IPS DF 6.9 (cell line): ENCODE measurements at regions not wholly inside any gene's neighbourhood (a gene's known extent, or its start where the extent isn't known, plus 50 kb on each side); places are given as distances from the start of the nearest gene placed in this dataset.
"Not testable (repeated sequence)": the region's sequence is repeated elsewhere in the genome, so short reads cannot be mapped to it uniquely, and the experiment has no call there.

ENCODE experiments used
- DNase-seq: peaks from one replicate; pipeline ENCODE4 v3.0.0-alpha.2; 2013; ENCODE audit warnings: low read depth, low spot score
- H3K27ac ChIP-seq: one replicate; pipeline ENCODE4 v1.5.1; 2013; ENCODE audit warnings: low read length, control low read depth
- H3K27me3 ChIP-seq: 2 replicates; pipeline ENCODE4 v1.6.1; 2013; ENCODE audit warnings: mild to moderate bottlenecking, low read length; ENCODE audit not compliant: control insufficient read depth, insufficient read depth
- H3K36me3 ChIP-seq: 2 replicates; pipeline ENCODE4 v1.6.1; 2013; ENCODE audit warnings: low read length; ENCODE audit not compliant: control insufficient read depth, insufficient read depth
- H3K4me1 ChIP-seq: 2 replicates; pipeline ENCODE4 v1.6.1; 2013; ENCODE audit warnings: low read length; ENCODE audit not compliant: control insufficient read depth, insufficient read depth
- H3K4me3 ChIP-seq: 2 replicates; pipeline ENCODE4 v1.5.1; 2013; ENCODE audit warnings: mild to moderate bottlenecking, low read length
- H3K9me3 ChIP-seq: 2 replicates; pipeline ENCODE4 v1.6.1; 2013; ENCODE audit warnings: low read length, inconsistent platforms; ENCODE audit not compliant: control insufficient read depth, insufficient read depth
- WGBS: extraction: QIAGEN DNeasy Blood & Tissue Kit; methylation state at CpG from one replicate; pipeline ENCODE4 v1.1.7; 2013; ENCODE audit warnings: mixed read lengths, missing lambda C conversion rate; ENCODE audit not compliant: insufficient read length, insufficient coverage; 5-methylcytosine and 5-hydroxymethylcytosine counted together

GRCh38 chr4:66433706-66434105, 763.4 kb upstream of the EPHA5 start:
- no peaks in the 10 kb centered on the region for H3K36me3 ChIP-seq
- WGBS, result no CpG with 5 or more reads among the region's 4 CpGs
- H3K9me3 ChIP-seq, result no peaks in the 10 kb centered on the region
- DNase-seq, result no peak
- no peak overlapping the region for H3K27ac ChIP-seq
- no peak overlapping the region for H3K4me3 ChIP-seq
- no peaks in the 10 kb centered on the region for H3K27me3 ChIP-seq
- no peaks in the 10 kb centered on the region for H3K4me1 ChIP-seq

GRCh38 chr4:66430856-66431255, 760.6 kb upstream of the EPHA5 start:
- no CpG with 5 or more reads among the region's 1 CpG for WGBS
- H3K9me3 ChIP-seq, result no peaks in the 10 kb centered on the region
- H3K27ac ChIP-seq, result no peak overlapping the region
- H3K4me1 ChIP-seq, result no peaks in the 10 kb centered on the region
- H3K27me3 ChIP-seq, result no peaks in the 10 kb centered on the region
- DNase-seq, result no peak
- H3K36me3 ChIP-seq, result no peaks in the 10 kb centered on the region
- no peak overlapping the region for H3K4me3 ChIP-seq

DNA sequence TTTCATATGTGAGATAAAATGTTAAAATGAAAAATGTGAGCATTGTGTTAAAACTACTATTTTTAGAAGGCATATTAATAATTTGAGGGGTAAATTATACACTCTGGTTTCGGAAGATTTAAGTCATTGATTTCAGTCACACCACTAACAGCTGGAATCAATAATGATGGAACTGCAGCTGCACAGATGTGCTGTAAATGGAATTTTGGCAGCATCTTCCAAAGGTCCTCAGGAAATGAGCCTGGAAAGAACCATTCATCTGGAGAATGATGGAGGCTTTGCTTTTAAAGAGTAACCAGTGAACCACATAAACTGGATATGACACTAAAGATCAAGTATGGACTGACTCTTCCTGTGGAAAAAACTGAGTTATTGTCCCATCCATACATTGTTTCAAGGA, 759.0 kb upstream of the EPHA5 start:
- no peak overlapping the region for H3K27ac ChIP-seq
- H3K4me1 ChIP-seq, result no peaks in the 10 kb centered on the region
- no peaks in the 10 kb centered on the region for H3K9me3 ChIP-seq
- no peak overlapping the region for H3K4me3 ChIP-seq
- no peaks in the 10 kb centered on the region for H3K36me3 ChIP-seq
- no peak for DNase-seq
- WGBS, result no CpG with 5 or more reads among the region's 1 CpG
- H3K27me3 ChIP-seq, result no peaks in the 10 kb centered on the region

DNA sequence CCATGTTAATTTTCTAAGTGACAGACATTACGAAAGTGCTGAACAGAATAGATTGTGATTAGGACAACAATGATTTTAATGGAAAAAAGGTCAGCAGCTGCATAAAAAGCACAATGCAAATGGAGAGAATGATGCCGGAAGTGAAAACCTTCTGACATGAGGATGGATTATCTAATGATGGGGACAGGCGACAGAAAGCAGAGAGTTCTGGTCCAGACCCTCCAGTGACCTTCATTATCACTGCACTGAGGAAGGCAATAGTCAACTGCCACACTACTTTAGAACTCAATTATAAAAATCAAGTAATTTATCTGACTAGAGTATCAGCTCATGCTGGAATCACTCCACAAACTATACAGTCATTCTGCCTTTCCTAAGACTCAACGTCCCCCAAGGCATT, 746.1 kb upstream of the EPHA5 start:
- H3K4me1 ChIP-seq, result no peaks in the 10 kb centered on the region
- H3K27ac ChIP-seq, result no peak overlapping the region
- no peaks in the 10 kb centered on the region for H3K27me3 ChIP-seq
- no peaks in the 10 kb centered on the region for H3K9me3 ChIP-seq
- H3K36me3 ChIP-seq, result no peaks in the 10 kb centered on the region
- no peak for DNase-seq
- no CpG with 5 or more reads among the region's 4 CpGs for WGBS
- no peak overlapping the region for H3K4me3 ChIP-seq

DNA sequence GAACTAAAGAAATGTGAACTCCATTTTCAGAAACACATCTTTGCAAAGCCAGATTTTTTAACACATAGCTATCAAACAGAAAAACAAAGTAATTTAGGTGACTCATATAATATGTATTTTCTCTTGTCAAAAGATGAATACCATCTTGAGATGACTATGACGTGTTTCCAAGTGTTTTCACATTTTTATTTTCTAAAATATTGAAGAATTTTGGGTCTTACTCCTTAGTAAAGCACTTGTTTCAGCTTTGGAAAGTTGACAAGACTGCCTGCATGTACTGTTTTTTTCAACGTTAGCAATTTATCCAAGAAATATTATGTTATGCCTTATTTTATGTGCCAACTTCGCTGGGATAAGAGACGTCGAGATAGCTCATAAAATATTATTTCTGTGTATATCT, 733.9 kb upstream of the EPHA5 start:
- no peak for DNase-seq
- H3K9me3 ChIP-seq, result no peaks in the 10 kb centered on the region
- no peak overlapping the region for H3K27ac ChIP-seq
- H3K36me3 ChIP-seq, result no peaks in the 10 kb centered on the region
- H3K27me3 ChIP-seq, result no peaks in the 10 kb centered on the region
- no peak overlapping the region for H3K4me3 ChIP-seq
- no CpG with 5 or more reads among the region's 5 CpGs for WGBS
- no peaks in the 10 kb centered on the region for H3K4me1 ChIP-seq

DNA sequence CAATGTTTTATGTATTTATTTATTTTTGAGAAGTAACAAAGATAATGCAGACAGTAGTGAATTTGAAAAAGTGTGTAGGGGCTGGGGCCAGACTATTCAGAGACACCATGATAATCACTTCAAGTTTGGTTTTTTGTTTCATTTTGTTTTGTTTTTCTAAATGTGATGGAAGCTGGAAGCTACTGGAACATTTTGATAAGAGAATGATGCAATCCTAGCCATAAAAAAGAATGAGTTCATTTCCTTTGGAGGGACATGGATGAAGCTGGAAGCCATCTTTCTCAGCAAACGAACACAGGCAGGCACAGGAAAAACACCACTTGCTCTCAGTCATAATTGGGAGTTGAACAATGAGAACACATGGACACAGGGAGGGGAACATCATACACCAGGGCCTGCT, 706.6 kb upstream of the EPHA5 start:
- Histone ChIP-seq H3K4me3 (no peak overlapping the region), H3K4me1 (no peaks in the 10 kb centered on the region), H3K27ac (no peak overlapping the region), H3K36me3 (no peaks in the 10 kb centered on the region), H3K9me3 (no peaks in the 10 kb centered on the region), H3K27me3 (no peaks in the 10 kb centered on the region)
- no CpG with 5 or more reads among the region's 1 CpG for WGBS
- DNase-seq, result no peak

DNA sequence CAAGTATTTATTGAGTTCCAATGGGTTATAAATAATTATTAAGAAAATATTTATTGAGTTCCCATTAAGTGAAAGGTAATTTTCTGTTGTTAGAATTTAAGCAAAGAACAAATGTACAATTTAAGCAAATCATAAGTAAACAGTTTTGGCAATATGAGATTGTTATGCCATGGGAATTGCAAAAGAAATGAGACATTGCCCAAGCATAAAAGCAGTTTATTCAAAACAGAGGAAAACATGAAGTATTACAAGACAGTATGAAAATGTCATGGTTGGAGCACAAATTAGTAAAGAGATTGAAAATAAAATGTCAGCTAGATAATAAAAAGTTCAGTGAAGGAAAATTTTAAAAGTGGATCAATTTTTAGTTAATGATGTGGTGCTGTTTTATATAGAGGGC, 706.1 kb upstream of the EPHA5 start:
- no peak overlapping the region for H3K27ac ChIP-seq
- no peak for DNase-seq
- no peaks in the 10 kb centered on the region for H3K4me1 ChIP-seq
- H3K36me3 ChIP-seq, result no peaks in the 10 kb centered on the region
- no peak overlapping the region for H3K4me3 ChIP-seq
- no peaks in the 10 kb centered on the region for H3K27me3 ChIP-seq
- no peaks in the 10 kb centered on the region for H3K9me3 ChIP-seq

GRCh38 chr4:66373268-66373667, 703.0 kb upstream of the EPHA5 start:
- no peaks in the 10 kb centered on the region for H3K27me3 ChIP-seq
- no peak for DNase-seq
- no peaks in the 10 kb centered on the region for H3K36me3 ChIP-seq
- H3K27ac ChIP-seq, result no peak overlapping the region
- no peaks in the 10 kb centered on the region for H3K9me3 ChIP-seq
- H3K4me1 ChIP-seq, result no peaks in the 10 kb centered on the region
- H3K4me3 ChIP-seq, result no peak overlapping the region

GRCh38 chr4:66372706-66373105, 702.4 kb upstream of the EPHA5 start:
- H3K27ac ChIP-seq, result no peak overlapping the region
- no peak overlapping the region for H3K4me3 ChIP-seq
- no peak for DNase-seq
- no peaks in the 10 kb centered on the region for H3K36me3 ChIP-seq
- no peaks in the 10 kb centered on the region for H3K4me1 ChIP-seq
- WGBS, result no CpG with 5 or more reads among the region's 6 CpGs
- no peaks in the 10 kb centered on the region for H3K27me3 ChIP-seq
- no peaks in the 10 kb centered on the region for H3K9me3 ChIP-seq

DNA sequence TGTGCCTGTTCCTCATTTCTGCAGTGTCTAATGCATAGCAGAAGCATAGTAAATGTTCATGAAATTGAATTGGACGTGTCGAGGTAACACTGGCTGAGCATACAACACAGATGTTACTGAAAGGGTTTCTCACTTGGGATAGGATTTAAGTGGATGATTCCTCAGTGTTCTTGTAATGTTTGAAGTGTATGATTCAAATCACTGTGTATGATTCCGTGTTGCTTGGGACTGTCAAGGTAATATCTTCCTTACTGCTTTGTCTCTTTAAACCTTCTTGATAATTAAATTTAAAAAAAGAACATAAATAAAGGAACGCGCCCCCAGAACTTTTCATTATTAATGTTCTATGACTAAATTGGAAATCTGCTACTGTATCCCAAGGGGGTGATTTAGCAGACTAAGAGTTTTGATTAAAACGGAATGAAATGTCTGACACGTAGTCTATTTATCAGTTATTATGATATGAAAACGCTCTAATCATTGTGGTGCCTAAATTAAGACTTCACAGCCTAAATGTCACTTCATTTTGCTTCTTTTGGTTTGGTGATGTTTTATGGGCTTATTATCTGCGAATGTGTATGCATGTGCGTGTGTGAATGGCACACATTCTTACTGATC, 696.9 kb upstream of the EPHA5 start:
- DNase-seq, result no peak
- Histone ChIP-seq H3K9me3 (no peaks in the 10 kb centered on the region), H3K27ac (no peak overlapping the region), H3K4me3 (no peak overlapping the region), H3K27me3 (no peaks in the 10 kb centered on the region), H3K4me1 (no peaks in the 10 kb centered on the region), H3K36me3 (no peaks in the 10 kb centered on the region)
- no CpG with 5 or more reads among the region's 10 CpGs for WGBS

DNA sequence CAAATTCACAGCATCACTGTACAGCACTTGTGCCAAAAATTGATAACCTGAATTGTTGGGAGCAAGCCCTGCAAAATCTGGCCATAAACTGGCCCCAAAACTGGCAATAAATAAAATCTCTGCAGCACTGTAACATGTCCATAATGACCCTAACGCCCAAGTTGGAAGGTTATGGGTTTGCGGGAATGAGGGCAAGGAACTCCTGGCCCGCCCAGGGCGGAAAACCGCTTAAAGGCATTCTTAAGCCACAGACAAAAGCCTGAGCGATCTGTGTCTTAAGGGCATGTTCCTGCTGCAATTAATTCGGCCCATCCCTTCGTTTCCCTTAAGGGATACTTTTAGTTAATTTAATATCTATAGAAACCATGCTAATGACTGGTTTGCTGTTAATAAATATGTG, 690.1 kb upstream of the EPHA5 start:
- H3K4me1 ChIP-seq, H3K27ac ChIP-seq, H3K27me3 ChIP-seq, H3K9me3 ChIP-seq, H3K4me3 ChIP-seq, H3K36me3 ChIP-seq, DNase-seq: not testable (repeated sequence)
- no CpG with 5 or more reads among the region's 8 CpGs for WGBS
